ENCODE measurements at regions not wholly inside any gene's neighbourhood (a gene's known extent, or its start where the extent isn't known, plus 50 kb on each side); places are given as distances from the start of the nearest gene placed in this dataset.
"Not testable (repeated sequence)": the region's sequence is repeated elsewhere in the genome, so short reads cannot be mapped to it uniquely, and the experiment has no call there.

GRCh38 chr6:84821314-84821713 lies 56.9 kb upstream of the TBX18 start:
- not testable (repeated sequence) for DNase-seq (ENCODE audit: low read depth, low spot score)

DNA sequence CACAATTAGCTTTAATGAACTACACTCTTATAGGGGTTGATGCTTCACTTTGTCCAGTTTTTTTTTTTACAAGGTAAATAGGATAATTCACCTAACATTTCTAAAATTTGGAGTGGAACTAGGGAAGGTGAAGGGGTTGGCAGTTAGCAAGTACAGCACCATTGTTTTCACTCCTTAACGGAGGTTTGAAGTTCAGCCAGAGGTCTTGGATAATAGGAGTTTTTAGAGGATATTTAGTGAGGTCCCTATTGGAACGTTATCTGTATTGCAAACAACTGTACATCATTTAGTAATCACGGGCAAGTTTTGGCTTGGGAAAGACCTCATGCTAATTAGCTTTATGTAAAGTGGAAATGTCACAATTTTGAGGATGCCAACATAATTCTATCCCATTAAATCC lies 52.3 kb upstream of the TBX18 start:
- no peak for DNase-seq (ENCODE audit: low read depth, low spot score)

DNA sequence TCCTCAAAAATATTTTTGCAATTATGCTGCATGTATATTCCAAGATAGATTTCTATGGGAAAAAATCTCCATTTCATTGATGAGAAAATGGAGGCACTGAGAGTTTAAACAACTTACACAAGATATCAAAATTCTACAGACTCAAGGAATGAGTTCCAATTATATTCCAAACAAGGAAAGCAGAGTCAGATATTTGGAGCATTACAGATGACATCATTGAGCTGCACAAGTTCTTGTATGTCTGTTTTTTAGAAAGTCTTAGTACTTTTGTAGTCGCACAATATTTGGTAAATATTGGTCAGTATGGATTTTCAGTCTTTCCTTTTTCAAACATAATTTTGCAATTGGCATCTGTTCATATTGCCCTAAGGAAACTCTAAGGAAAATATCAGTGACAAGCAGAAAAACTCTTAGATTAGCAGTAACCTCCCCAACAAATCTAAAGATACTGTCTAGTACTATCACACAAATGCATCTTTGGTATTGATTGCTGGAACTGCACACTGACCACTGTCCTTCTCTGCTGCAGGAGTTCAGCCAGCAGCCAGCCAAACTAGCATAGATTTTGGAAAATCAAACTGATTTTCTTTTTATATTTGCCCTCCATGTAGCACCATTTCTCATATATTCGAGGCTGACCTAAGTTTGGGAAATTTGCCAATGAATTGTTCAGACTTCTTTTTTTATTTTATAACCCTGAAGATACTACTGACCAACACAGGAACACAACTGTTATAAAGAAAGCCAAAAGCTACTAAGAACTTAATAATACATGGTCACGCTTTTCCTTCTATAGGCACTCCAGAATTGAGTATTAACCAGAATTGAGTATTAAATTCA lies 51.7 kb upstream of the TBX18 start:
- no peak for DNase-seq (ENCODE audit: low read depth, low spot score)

Data from brain pericyte (primary cell).